ENCODE measurements at regions not wholly inside any gene's neighbourhood (a gene's known extent, or its start where the extent isn't known, plus 50 kb on each side); places are given as distances from the start of the nearest gene placed in this dataset.
"Not testable (repeated sequence)": the region's sequence is repeated elsewhere in the genome, so short reads cannot be mapped to it uniquely, and the experiment has no call there.

DNA sequence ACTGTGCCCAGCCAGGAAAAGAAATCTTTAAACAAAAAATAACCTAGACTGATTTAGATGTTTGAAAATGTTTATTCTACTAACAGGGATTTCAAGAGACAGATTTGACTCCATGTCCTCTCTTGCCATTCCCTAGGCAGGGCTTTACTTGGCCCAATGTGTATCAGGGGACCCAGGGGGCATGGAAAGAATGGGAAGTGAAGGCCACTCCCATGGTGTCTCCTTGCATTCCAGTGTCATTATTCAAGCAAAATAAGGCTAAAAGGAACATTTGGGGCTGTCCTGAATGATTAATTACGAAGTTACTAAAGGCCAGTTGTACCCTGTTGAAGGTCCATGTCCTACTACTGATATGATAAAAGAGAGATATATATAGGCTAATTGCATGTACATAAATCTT lies 151.9 kb upstream of the ATF7IP start:
- no peak for ATAC-seq

DNA sequence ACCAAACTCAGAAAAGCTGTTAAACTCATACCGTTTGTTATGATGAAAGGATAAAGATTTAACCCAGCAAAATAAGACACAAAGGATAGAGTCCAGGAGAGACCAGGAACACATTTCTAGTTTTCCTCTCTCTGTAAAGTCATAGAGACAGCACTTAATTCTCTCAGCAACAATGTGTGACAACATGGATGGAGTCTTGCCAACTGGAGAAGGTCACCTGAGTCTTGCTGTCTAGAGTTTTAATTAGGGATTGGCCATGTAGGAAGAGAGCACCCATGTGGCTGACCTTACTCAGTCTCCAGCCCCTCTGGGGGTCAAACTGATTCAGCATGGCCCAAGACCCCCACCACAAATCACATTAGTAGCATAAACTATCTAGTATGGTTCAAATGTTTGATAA lies 151.0 kb upstream of the ATF7IP start:
- DNase-seq (no peak), ATAC-seq (no peak)

More for the DNA sequence above, 151.9 kb upstream of the ATF7IP start:
- DNase-seq: no peak

DNA sequence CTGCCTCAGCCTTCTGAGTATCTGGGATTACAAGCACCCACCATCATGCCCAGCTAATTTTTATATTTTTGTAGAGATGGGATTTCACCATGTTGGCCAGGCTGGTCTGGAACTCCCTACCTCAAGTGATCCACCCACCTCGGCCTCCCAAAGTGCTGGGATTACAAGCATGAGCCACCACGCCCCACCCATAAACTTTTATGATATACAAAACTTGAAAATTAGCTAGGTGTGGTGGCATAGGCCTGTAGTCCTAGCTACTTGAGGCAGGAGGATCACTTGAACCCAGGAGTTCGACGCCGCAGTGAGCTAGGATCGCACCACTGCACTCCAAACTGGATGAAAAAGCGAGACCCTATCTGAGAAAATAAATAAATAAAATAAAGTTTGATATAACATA lies 149.5 kb upstream of the ATF7IP start:
- ATAC-seq, DNase-seq: not testable (repeated sequence)

DNA sequence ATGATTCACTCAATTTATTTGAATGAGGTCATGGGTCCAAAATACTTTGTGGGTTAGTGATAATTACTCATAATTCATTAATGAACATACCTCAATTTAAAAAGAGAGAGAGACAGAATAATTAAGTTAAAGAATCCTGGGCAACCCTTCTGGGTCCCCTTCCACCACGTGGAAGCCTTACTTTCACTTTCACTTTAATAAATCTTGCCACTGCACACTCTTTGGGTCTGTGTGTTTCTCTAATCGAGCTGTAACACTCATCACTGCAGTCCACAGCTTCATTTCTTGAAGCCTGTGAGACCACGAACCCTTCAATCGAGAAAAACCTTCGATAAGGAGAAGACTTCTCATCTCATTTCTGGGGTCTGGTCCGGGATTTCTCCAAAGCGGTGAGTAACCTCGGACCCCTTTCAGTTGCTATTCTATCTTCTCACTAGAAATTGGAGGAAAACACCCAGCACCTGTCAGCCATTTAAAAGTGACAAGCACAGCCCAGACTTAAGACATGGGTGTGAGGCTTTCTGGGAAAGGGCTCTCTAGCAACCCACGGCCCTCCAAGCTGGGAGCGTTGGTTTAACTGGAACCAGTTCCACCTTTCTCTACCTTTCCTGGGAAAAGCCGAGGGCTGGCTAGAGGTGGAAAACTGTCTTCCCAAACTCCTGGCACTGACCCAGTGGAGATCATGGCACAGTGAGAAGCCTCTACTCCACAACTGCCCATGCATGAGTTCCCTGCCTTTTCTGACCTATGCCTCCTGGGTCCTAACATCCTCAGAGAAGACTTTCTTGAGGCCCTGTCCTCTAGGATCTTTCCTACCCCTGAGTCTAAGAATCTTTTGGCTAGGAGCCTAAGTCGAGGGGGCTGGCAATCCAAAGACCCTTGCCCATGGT lies 148.8 kb upstream of the ATF7IP start:
- no peak for DNase-seq
- ATAC-seq: peak; percentile 58

DNA sequence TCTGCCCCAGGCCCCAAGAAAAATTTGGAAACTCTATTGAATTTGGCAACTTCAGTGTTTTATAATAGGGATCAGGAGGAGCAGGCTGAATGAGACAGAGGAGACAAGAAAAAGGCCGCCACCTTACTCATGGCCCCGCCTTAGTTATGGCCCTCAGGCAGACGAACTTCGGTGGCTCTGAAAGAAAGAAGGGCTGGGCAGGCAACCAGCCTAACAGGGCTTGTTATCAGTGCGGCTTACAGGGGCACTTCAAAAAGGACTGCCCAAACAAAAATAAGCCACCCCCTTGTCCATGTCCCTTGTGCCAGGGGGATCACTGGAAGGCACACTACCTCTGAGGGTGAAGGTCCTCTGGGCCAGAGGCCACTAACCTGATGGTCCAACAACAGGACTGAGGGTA lies 146.3 kb upstream of the ATF7IP start:
- DNase-seq: no peak
- ATAC-seq: no peak

DNA sequence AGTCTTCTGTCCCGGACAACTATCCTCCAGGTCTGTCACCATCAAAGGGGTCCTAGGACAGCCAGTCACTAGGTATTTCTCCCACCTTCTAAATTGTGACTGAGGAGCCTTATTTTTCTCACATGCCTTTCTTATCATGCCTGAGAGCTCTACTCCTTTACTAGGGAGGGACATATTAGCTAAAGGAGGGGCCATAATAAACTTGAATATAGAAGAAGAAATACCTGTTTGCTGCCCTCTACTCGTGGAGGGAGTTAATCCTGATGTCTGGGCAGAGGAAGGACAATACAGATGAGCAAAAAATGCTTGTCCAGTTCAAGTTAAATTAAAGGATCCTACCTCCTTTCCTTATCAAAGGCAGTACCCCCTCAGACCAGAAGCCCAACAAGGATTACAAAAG lies 145.8 kb upstream of the ATF7IP start:
- ATAC-seq, DNase-seq: not testable (repeated sequence)

DNA sequence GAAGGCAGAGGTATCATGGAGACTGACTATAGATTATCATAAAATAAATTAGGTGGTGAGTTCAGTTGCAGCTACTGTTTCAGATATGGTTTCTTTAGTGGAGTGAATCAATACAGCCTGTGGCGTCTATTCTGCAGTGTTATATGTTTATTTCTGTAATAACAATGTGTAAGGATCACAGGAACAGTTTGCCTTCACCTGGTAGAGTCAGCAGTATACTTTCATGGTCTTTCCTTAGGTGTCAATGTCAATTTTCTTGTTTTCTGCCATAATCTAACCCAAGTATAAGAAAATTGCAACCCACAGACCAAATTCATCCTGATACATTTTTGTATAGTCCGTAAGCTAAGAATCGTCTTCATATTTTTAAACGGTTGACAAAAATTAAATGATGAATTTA lies 140.4 kb upstream of the ATF7IP start:
- ATAC-seq: no peak
- no peak for DNase-seq

DNA sequence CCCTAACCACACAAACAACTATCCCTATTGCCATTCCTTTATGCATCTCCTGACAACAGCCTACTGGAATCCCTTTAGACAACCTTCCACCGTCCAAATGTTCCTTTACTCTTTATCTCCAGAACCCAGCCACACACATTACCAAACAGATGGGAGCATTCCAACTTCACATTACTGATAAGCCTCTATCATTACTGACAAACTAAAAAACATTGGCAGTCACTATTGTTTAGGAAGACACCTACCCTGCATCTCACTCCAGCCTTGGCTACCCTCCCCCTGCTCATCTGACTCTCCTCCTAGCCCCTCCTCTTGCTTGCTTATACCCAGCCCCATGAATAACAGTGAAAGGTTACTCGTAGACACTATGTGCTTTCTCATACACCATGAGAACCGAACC lies 130.3 kb upstream of the ATF7IP start:
- not testable (repeated sequence) for DNase-seq, ATAC-seq

DNA sequence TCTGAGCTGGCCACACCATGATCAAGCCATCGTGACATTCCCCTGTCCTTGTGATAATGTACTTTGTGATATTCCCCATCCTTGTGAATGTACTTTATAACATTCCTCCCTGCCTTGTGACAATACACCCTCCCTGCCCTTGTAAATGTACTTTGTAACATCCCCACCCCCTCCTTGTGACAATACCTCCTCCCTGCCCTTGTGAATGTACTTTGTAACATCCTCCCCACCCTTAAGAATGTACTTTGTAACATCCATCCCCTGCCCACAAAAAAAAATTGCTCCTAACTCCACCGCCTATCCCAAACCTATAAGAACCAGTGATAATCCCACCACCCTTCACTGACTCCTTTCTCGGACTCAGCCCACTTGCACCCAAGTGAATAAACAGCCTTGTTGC lies 128.8 kb upstream of the ATF7IP start:
- DNase-seq, ATAC-seq: not testable (repeated sequence)

DNA sequence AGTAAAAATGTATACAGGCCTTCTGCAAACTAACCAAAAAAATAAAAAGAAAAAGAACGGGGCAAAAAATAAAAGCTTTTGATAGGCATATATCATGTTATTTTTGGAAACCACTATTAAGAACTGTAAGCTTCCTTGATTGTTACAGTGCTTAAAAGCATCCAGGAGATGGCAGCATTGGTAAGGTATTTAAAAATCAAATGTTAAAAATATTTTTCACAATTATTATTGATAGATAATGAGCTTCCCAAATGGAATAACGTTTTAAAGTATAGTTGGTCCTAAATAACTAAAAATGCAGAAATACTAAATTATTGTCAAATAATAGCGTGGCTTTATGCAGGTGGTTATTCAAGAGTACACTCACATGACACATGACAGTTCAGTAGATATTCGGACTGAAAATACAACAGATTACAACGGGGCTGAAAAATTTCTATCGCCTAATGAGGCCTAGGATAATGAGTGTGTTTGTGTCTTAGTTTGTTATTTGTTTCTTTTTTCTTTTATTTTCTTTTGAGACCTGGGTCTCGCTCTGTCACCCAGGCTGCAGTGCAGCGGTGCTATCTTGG lies 127.2 kb upstream of the ATF7IP start:
- no peak for DNase-seq

DNA sequence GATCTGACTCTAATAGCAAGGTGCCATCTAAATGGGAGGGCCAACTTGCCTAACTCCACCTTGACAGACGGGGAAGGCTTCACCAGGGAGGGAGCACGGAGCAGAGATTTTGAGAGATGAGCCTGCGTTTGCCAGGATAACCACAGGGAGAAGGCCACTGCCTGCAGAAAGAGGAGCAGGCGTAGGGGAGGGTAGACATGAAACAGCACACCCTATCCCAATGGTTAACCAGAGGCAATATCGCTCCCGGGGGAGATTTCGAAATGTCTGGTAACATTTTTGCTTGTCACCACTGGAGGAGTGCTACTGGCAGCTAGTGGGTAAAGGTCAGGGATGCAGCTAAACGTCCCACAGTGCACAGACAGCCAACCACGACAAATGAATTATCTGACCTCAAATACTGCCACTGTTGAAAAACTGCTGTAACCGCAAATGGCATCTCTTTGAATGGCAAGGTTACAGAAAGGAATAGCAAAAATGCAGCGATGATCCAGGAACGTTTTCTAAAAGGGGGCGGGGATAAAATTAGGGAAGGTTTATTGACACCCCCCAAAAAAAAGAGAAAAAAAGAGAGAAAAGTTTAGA lies 126.0 kb upstream of the ATF7IP start:
- peak; percentile 42 for DNase-seq
- peak; percentile 91 for ATAC-seq

More for the DNA sequence above, 127.2 kb upstream of the ATF7IP start:
- ATAC-seq: no peak

DNA sequence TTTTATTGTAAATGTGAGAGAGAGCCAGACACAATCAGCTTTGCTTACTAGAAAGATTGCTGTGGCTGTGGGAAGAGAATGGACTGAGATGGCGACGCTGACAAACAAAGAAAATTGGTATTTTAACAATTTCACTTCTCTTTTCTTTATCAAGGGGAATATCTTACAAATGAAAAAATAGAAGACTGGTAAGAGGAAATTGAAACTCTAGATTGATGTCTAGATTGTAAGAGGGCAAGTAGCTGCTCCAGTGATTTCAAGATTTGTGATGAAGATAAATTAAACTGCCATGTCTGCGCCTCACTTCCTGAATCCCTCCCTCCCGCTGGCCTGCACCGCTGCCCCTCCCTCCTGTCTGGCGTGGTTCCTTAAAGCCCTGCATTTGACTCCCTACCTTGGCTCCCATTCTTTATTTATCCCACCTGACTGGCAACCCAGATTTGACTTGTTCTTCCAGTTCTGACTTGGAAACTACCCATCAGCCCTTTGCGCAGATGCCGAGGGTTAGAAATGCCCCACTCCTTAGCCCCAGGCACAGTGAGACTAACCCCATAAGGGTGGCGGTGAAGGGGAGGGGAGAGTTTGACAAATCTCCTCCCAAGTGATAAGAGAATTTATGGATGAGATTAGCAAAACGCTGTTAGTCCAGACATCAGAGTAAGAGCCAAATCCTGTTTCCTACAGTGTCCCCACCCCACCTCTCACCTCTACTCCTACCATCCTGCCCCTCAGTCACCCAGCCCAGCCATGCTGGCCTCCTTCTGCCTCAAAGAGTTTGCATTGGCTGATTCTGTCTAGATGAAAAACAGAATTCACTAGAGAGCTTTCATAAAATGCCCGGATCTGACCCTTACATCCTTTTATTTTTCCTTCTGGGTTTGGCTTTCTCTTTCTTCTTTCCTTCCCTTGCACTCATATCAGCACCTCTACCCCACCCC lies 125.3 kb upstream of the ATF7IP start:
- DNase-seq: peak; percentile 24
- ATAC-seq: peak; percentile 50

DNA sequence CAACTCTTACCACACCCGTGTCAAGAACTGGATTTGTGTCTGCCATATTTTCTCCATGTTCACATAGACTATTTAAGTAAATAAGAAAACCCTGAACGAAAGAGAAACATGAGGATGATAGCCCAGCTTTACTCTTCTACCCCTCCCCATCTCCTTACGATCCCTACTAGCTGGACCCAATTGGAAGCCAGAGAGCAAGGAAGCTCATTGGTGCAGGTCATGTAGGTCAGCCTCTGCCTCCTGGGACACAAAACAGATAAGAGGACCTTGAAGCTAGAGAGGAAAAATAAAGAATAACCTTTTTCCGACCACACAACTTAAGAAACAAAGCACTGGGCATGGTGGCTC lies 124.6 kb upstream of the ATF7IP start:
- ATAC-seq: no peak

DNA sequence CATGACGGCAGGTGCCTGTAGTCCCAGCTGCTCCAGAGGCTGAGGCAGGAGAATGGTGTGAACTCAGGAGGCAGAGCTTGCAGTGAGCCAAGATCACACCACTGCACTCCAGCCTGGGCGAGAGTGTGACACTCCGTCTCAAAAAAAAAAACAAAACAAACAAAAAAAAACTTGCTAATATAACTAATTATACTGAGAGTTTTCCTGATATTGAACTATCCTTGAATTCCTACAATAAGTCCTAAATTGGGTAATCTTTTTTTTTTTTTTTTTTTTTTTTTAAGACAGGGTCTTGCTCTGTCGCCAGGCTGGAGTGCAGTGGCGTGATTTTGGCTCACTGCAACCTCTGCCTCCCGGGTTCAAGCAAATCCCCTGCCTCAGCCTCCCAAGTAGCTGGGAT lies 122.7 kb upstream of the ATF7IP start:
- ATAC-seq, DNase-seq: not testable (repeated sequence)

More for the DNA sequence above, 124.6 kb upstream of the ATF7IP start:
- DNase-seq: no peak

DNA sequence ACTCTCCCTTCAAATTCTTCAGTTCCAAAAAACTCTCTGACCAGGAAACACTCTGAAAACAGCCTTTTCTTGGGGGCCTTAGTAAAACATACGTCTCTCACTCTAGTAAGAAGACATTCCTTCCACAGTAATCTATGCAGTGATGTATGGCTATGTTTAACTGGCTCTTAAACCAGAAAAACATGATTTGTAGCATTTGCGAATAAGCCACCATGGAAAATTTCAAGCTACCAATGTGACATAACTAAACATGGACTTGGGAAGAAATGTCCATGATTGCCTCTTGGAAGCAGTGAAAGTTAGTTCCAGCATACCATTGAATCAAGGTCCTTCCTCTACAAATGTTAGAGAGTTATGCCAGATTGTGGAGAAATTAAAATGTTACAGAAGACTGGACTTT lies 121.5 kb upstream of the ATF7IP start:
- no peak for DNase-seq

DNA sequence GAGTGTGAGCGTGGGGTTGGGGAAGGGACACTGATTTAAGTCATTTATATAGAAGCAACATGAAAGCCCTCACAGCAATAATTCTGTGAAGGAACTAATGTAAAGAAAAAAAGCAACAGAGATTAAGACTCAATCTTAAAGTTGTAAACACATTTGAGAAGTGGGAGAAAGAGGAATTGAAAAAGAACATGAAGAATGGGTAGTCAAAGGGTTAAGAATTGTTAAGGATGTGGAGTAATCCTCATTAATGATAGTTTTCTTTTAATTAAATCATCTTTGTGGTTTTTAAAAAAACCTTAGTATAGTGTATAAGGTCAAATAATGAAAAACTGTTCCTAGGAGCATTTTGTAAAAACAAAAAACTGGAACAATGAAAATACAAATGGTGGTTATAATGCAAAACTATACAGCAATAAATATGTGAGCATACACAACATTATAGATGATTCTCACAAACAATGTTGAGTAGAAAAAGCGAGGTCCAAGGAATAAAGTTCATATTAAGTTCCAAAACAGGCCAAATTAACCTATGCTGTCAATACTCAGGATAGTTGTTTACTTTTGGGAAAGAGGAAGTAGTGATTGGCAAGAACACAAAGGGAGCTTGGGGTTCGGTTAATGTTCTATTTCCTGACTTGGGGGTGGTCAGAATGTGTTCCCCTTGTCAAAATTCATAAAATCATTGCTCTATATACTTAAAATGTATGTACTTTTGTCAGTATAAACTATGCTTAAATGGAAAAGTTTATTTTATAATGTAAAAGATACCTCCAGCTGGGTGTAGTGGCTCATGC lies 120.4 kb upstream of the ATF7IP start:
- no peak for ATAC-seq
- DNase-seq: no peak

More for the DNA sequence above, 121.5 kb upstream of the ATF7IP start:
- no peak for ATAC-seq

DNA sequence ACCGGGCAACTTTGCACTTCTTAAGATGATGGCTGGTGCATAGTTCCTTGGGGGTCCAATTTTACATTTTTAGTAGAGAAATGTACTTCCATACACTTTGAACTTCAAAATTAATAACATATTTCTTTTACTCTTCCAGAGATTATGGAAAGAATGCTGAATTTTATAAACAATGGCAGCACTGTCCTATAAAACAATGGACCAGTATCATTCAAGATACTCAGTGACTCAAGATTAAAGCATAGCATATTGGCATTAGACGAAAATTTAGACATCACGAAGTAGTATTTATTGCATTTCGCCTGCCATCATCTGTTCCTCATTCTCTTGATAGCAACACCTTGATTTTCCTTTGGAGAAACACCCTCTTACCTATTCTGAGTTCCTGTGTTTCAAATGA lies 118.3 kb upstream of the ATF7IP start:
- no peak for DNase-seq
- no peak for ATAC-seq

DNA sequence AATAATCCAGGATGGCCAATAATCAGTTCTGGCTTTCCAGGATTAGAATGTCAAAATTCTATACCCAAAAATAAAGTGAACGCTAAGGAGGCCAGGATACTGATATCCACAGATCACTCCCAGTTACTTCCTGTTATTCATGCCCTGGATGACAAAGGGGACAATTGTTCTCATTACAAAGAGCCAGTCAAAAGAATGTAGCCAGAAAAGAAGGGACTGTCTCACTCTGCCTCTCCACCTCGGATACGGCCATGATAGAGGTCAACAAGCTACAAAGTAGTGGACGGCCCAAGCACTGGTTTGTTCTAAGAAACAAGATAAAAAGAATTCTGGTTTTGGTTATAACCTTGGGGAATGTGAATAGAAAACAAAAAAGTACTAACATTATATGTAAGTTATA lies 116.1 kb upstream of the ATF7IP start:
- DNase-seq (no peak), ATAC-seq (no peak)

DNA sequence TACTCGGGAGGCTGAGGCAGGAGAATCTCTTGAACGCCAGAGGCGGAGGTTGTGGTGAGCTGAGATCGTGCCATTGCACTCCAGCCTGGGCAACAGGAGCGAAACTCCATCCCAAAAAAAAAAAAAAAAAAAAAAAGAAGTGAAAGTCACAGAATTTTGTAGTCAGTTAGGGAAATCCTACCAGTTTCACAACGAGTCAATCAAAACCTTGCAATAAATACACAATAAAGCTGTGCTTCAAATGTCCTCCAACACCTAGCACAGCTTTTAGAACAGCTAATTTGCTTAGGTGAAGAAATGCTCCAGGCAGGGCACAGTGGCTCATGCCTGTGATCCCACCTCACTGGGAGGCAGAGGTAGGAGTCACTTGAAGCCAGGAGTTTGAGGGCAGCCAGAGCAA lies 112.8 kb upstream of the ATF7IP start:
- no peak for DNase-seq
- ATAC-seq: no peak

DNA sequence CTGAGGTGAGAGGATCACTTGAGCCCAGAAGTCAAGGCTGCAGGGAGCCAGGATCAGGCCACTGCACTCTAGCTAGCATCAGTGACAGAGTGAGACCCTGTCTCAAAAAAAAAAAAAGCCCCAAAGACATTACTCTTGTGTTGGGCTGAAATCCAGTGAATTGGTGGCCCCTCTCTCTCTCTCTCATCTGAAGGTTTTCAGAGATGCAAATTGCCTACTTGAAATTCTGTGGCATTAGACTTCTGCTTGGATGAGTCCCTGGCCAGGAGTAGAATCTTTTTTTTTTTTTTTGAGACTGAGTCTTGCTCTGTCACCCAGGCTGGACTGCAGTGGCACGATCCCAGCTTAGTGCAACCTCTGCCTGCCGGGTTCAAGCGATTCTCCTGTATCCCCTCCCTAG lies 112.0 kb upstream of the ATF7IP start:
- DNase-seq (no peak), ATAC-seq (no peak)

DNA sequence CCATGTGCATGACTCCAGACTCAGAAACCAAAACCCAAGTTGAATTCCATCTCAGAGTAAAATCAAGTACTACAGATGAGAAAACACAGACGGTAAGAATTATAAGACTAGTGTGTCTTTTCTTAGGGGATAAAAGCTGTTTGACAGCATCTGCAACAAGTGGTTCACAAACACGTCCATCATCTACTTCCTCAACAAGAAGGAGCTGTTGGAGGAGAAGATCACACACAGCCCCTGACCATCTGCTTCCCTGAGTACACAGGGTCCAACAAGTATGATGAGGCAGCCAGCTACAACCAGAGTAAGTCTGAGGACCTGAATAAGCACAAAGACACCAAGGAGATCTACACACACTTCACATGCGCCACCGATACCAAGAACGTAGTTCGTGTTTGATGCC lies 110.7 kb upstream of the ATF7IP start:
- DNase-seq (no peak), ATAC-seq (no peak)

Data from stimulated activated naive CD8-positive, alpha-beta T cell treated with anti-CD3 and anti-CD28 coated beads, Interleukin-15, Interleukin-2, amounts not matched to agents 100 U/mL and 50 U/mL, for 24 hours (primary cell).